Sigmoid colon (tissue), 6 donors: ENCODE measurements at regions not wholly inside any gene's neighbourhood (a gene's known extent, or its start where the extent isn't known, plus 50 kb on each side); places are given as distances from the start of the nearest gene placed in this dataset.

Source experiments
- DNase-seq: peaks from one replicate; pipeline ENCODE4 v3.0.0-alpha.2; 2019
- H3K27ac ChIP-seq, 4 donors: fragments of 200-600 bp; sonication (generic); one replicate each; pipeline ENCODE4 v1.5.1; 2016 to 2019; ENCODE audit warnings: mild to moderate bottlenecking in 1 of 4
- H3K27me3 ChIP-seq, 3 donors: fragments of 200-600 bp; sonication (generic); one replicate each; pipeline ENCODE4 v1.5.1; 2019; ENCODE audit warnings: mild to moderate bottlenecking in 1 of 3
- H3K36me3 ChIP-seq, 4 donors: fragments of 200-600 bp; sonication (generic); one replicate each; pipeline ENCODE4 v1.5.1; 2016 to 2019
- H3K4me1 ChIP-seq, 4 donors: fragments of 200-600 bp; sonication (generic); one replicate each; pipeline ENCODE4 v1.5.1; 2017 to 2019
- H3K4me3 ChIP-seq, 4 donors: fragments of 200-600 bp; sonication (generic); one replicate each; pipeline ENCODE4 v1.5.1; 2017 to 2019; ENCODE audit warnings: mild to moderate bottlenecking in 2 of 4, moderate library complexity in 1 of 4
- H3K9me3 ChIP-seq, 4 donors: fragments of 200-600 bp in 3 of 4; sonication (generic) in 3 of 4; one replicate each; pipeline versions ENCODE4 v1.5.1 to v1.6.1; 2013 to 2019
- EP300 ChIP-seq, 4 donors: sonication (generic); formaldehyde crosslinking; IDR thresholded peaks; one replicate each; pipeline ENCODE4 v1.6.1; 2017; ENCODE audit warnings: antibody characterized with exemption in 4 of 4
- POLR2A ChIP-seq, 2 donors: fragments of 450-650 bp; IDR thresholded peaks; one replicate each; pipeline ENCODE4 v1.6.1; 2016; ENCODE audit warnings: antibody characterized with exemption in 2 of 2, mild to moderate bottlenecking in 2 of 2, moderate library complexity in 2 of 2
- POLR2AphosphoS5 ChIP-seq, 4 donors: sonication (generic); formaldehyde crosslinking; IDR thresholded peaks; one replicate each; pipeline ENCODE4 v1.6.1; 2017; ENCODE audit warnings: antibody characterized with exemption in 4 of 4
- WGBS, 2 donors: extraction: QIAGEN DNeasy Blood & Tissue Kit; methylation state at CpG; one replicate each; pipeline ENCODE4 v1.1.7; 2013; 5-methylcytosine and 5-hydroxymethylcytosine counted together
- intact Hi-C: fragments of 100-400 bp; cut with DNase I; formaldehyde crosslinking; loops from one replicate; pipeline ENCODE4 v1.15.1; 2023
- TF ChIP-seq, protein P1 (sequence below), 4 experiments: fragments of 450-650 bp in 3 of 4; fragments of 200-600 bp in 1 of 4; IDR thresholded peaks; one replicate each; pipeline ENCODE4 v1.5.1; 2016 to 2019; ENCODE audit warnings: antibody characterized with exemption in 4 of 4, mild to moderate bottlenecking in 3 of 4, moderate library complexity in 2 of 4
- donor health status: healthy with polysubstance abuse.
- donor health status: healthy.

GRCh38 chr13:53141336-53141735 lies 112.7 kb downstream of the OLFM4 start:
- Histone ChIP-seq H3K36me3 (no peaks in the 10 kb centered on the region), H3K27me3 (no peaks in the 10 kb centered on the region), H3K4me1 (no peaks in the 10 kb centered on the region), H3K4me3 (no peak overlapping the region), H3K9me3 (no peaks in the 10 kb centered on the region), H3K27ac (no peak overlapping the region)
- WGBS, 2 donors = 77 to 89% methylated on average over 3 of the region's 3 CpGs
- DNase-seq = no peak
- no peak for TF ChIP-seq POLR2A (IDR thresholded peaks at IDR 0.05)
- intact Hi-C loops = no loop called here

DNA sequence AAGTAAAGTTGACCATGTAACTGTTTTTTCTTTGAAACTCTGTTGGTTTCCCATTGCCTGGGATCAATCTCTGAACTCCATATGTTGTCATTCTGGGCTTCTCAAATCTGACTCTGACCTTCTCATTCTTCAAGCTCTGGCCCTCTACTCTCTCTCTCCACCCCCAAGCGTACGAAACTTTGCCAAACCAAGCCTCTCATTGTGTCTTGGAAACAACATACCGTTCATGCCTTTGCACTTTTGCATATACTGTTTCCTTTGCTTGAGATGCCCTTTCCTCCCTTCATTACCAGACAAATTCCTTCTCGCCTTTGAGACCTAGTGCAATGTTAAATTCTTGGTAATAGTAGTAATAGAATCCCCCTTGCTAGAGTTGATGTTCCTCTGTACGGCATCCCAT lies 113.7 kb downstream of the OLFM4 start:
- intact Hi-C loops = no loop called here
- no peak overlapping the region for H3K4me3 ChIP-seq
- H3K27me3 ChIP-seq = no peaks in the 10 kb centered on the region
- WGBS, 2 donors = 82 to 83% methylated on average over 5 of the region's 5 CpGs
- no peak for DNase-seq
- H3K27ac ChIP-seq = no peak overlapping the region
- no peaks in the 10 kb centered on the region for H3K4me1 ChIP-seq
- TF ChIP-seq, protein P1, sequence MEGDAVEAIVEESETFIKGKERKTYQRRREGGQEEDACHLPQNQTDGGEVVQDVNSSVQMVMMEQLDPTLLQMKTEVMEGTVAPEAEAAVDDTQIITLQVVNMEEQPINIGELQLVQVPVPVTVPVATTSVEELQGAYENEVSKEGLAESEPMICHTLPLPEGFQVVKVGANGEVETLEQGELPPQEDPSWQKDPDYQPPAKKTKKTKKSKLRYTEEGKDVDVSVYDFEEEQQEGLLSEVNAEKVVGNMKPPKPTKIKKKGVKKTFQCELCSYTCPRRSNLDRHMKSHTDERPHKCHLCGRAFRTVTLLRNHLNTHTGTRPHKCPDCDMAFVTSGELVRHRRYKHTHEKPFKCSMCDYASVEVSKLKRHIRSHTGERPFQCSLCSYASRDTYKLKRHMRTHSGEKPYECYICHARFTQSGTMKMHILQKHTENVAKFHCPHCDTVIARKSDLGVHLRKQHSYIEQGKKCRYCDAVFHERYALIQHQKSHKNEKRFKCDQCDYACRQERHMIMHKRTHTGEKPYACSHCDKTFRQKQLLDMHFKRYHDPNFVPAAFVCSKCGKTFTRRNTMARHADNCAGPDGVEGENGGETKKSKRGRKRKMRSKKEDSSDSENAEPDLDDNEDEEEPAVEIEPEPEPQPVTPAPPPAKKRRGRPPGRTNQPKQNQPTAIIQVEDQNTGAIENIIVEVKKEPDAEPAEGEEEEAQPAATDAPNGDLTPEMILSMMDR (IDR thresholded peaks at IDR 0.05) = no peak
- TF ChIP-seq POLR2A (IDR thresholded peaks at IDR 0.05) = no peak
- TF ChIP-seq EP300 (IDR thresholded peaks at IDR 0.05) = no peak
- no peak for TF ChIP-seq POLR2AphosphoS5 (IDR thresholded peaks at IDR 0.05)
- no peaks in the 10 kb centered on the region for H3K36me3 ChIP-seq
- H3K9me3 ChIP-seq = no peaks in the 10 kb centered on the region

GRCh38 chr13:53143757-53144339 lies 115.2 kb downstream of the OLFM4 start:
- intact Hi-C loops = no loop called here
- WGBS, 2 donors = 85 to 87% methylated on average over 6 of the region's 6 CpGs
- DNase-seq = no peak
- H3K27me3 ChIP-seq = no peaks in the 10 kb centered on the region
- H3K4me3 ChIP-seq = no peak overlapping the region
- H3K9me3 ChIP-seq = no peaks in the 10 kb centered on the region
- no peaks in the 10 kb centered on the region for H3K36me3 ChIP-seq
- no peaks in the 10 kb centered on the region for H3K4me1 ChIP-seq
- TF ChIP-seq POLR2A (IDR thresholded peaks at IDR 0.05) (no peak), POLR2AphosphoS5 (IDR thresholded peaks at IDR 0.05) (no peak), EP300 (IDR thresholded peaks at IDR 0.05) (no peak)
- H3K27ac ChIP-seq = no peak overlapping the region

GRCh38 chr13:53144826-53145225 lies 116.2 kb downstream of the OLFM4 start:
- intact Hi-C loops = no loop called here
- WGBS, 2 donors = 72 to 85% methylated on average over 5 of the region's 5 CpGs

GRCh38 chr13:53150568-53150967 lies 122.0 kb downstream of the OLFM4 start:
- H3K4me3 ChIP-seq = no peak overlapping the region
- DNase-seq = no peak
- TF ChIP-seq POLR2A (IDR thresholded peaks at IDR 0.05) (no peak), POLR2AphosphoS5 (IDR thresholded peaks at IDR 0.05) (no peak), EP300 (IDR thresholded peaks at IDR 0.05) (no peak)
- TF ChIP-seq, protein P1 (IDR thresholded peaks at IDR 0.05) = no peak
- H3K36me3 ChIP-seq = no peaks in the 10 kb centered on the region
- no peaks in the 10 kb centered on the region for H3K9me3 ChIP-seq
- no peak overlapping the region for H3K27ac ChIP-seq
- peaks cover 0 to 15% (median 0%) of the 10 kb centered on the region in 3 donors for H3K27me3 ChIP-seq
- 81 to 91% methylated on average over 5 of the region's 5 CpGs for WGBS, 2 donors
- intact Hi-C loops = no loop called here
- no peaks in the 10 kb centered on the region for H3K4me1 ChIP-seq

More at GRCh38 chr13:53144826-53145225, 116.2 kb downstream of the OLFM4 start:
- Histone ChIP-seq H3K27ac (no peak overlapping the region), H3K27me3 (no peaks in the 10 kb centered on the region), H3K4me1 (no peaks in the 10 kb centered on the region), H3K36me3 (no peaks in the 10 kb centered on the region), H3K9me3 (no peaks in the 10 kb centered on the region), H3K4me3 (no peak overlapping the region)
- TF ChIP-seq EP300 (IDR thresholded peaks at IDR 0.05) (no peak), POLR2A (IDR thresholded peaks at IDR 0.05) (no peak), POLR2AphosphoS5 (IDR thresholded peaks at IDR 0.05) (no peak)
- TF ChIP-seq, protein P1 (IDR thresholded peaks at IDR 0.05) = no peak
- DNase-seq = no peak
